ENCODE measurements at regions not wholly inside any gene's neighbourhood (a gene's known extent, or its start where the extent isn't known, plus 50 kb on each side); places are given as distances from the start of the nearest gene placed in this dataset.

GRCh38 chr12:84174115-84174514 is 738.5 kb downstream of the SLC6A15 start:
- Histone ChIP-seq H3K9me3 (ENCODE audit: control insufficient read depth, insufficient read depth, low read depth, low read length) (no peaks in the 10 kb centered on the region), H3K4me3 (ENCODE audit: low read depth, low read length) (no peak overlapping the region), H3K36me3 (ENCODE audit: control insufficient read depth in 2 of 2, insufficient read depth in 1 of 2, low read length in 2 of 2) (no peaks in the 10 kb centered on the region), H3K27ac (ENCODE audit: extremely low read depth, low read depth, low read length) (no peak overlapping the region), H3K4me1 (ENCODE audit: control insufficient read depth, insufficient read depth, low read length) (no peaks in the 10 kb centered on the region)
- no peak for TF ChIP-seq ZBTB8A (tag by site-specific recombination; IDR thresholded peaks at IDR 0.05)
- TF ChIP-seq KLF10 (tag by site-specific recombination; IDR thresholded peaks at IDR 0.05) = no peak
- TF ChIP-seq GLIS2 (tag by site-specific recombination; IDR thresholded peaks at IDR 0.05) = no peak
- TF ChIP-seq ZBTB48 (tag by site-specific recombination; IDR thresholded peaks at IDR 0.05) = no peak
- no peak for TF ChIP-seq ZSCAN30 (tag by site-specific recombination; IDR thresholded peaks at IDR 0.05)
- no peak for TF ChIP-seq ZBTB7A (tag by site-specific recombination; IDR thresholded peaks at IDR 0.05; ENCODE audit: low read depth)
- no peak for TF ChIP-seq ZNF768 (tag by site-specific recombination; IDR thresholded peaks at IDR 0.05)
- no peak for TF ChIP-seq ZNF140 (tag by site-specific recombination; IDR thresholded peaks at IDR 0.05)
- TF ChIP-seq HOXA7 (CRISPR knock-in tag; IDR thresholded peaks at IDR 0.05; ENCODE audit: borderline replicate concordance) = no peak
- no peak for TF ChIP-seq ZNF585B (tag by site-specific recombination; IDR thresholded peaks at IDR 0.05)
- TF ChIP-seq ZNF707 (tag by site-specific recombination; IDR thresholded peaks at IDR 0.05) = no peak
- TF ChIP-seq ZNF184 (tag by site-specific recombination; IDR thresholded peaks at IDR 0.05) = no peak
- no peak for TF ChIP-seq ZNF549 (tag by site-specific recombination; IDR thresholded peaks at IDR 0.05)
- TF ChIP-seq PRDM6 (tag by site-specific recombination; IDR thresholded peaks at IDR 0.05) = no peak
- TF ChIP-seq ZNF645 (tag by site-specific recombination; IDR thresholded peaks at IDR 0.05) = no peak
- TF ChIP-seq ZFP3 (tag by site-specific recombination; IDR thresholded peaks at IDR 0.05; ENCODE audit: low read depth) = no peak
- TF ChIP-seq ZNF423 (tag by site-specific recombination; IDR thresholded peaks at IDR 0.05) = no peak
- POLR2A ChIA-PET = no interaction called here
- CTCF ChIA-PET = no interaction called here

- H3K36me3 ChIP-seq (ENCODE audit: control insufficient read depth in 2 of 2, insufficient read depth in 1 of 2, low read length in 2 of 2) = no peaks in the 10 kb centered on the region
- H3K27ac ChIP-seq (ENCODE audit: extremely low read depth, low read depth, low read length) = no peak overlapping the region
- no peaks in the 10 kb centered on the region for H3K9me3 ChIP-seq (ENCODE audit: control insufficient read depth, insufficient read depth, low read depth, low read length)
- TF ChIP-seq ZNF549 (tag by site-specific recombination; IDR thresholded peaks at IDR 0.05) = no peak
- TF ChIP-seq ZNF280C (tag by site-specific recombination; IDR thresholded peaks at IDR 0.05) = no peak
- no peak for TF ChIP-seq FEZF1 (tag by site-specific recombination; IDR thresholded peaks at IDR 0.05)
- no peak for TF ChIP-seq KLF8 (tag by site-specific recombination; IDR thresholded peaks at IDR 0.05)
- TF ChIP-seq ZNF560 (tag by site-specific recombination; IDR thresholded peaks at IDR 0.05; ENCODE audit: borderline replicate concordance) = no peak
- no peak for TF ChIP-seq ZNF37A (tag by site-specific recombination; IDR thresholded peaks at IDR 0.05)
- TF ChIP-seq ZNF623 (tag by site-specific recombination; IDR thresholded peaks at IDR 0.05) = no peak
- no peak for TF ChIP-seq MYNN (tag by site-specific recombination; IDR thresholded peaks at IDR 0.05; ENCODE audit: borderline replicate concordance)
- TF ChIP-seq ZNF175 (tag by site-specific recombination; IDR thresholded peaks at IDR 0.05) = no peak
- no peak for TF ChIP-seq ZNF302 (tag by site-specific recombination; IDR thresholded peaks at IDR 0.05; ENCODE audit: low read depth)
- CTCF ChIA-PET = no interaction called here
- no peak overlapping the region for H3K4me3 ChIP-seq (ENCODE audit: low read depth, low read length)
- no peaks in the 10 kb centered on the region for H3K4me1 ChIP-seq (ENCODE audit: control insufficient read depth, insufficient read depth, low read length)
- POLR2A ChIA-PET = no interaction called here
These were observed 739.7 kb downstream of the SLC6A15 start for GRCh38 chr12:84172823-84173424.
